Stimulated activated CD4-positive, alpha-beta T cell treated with anti-CD3 and anti-CD28 coated beads, Interleukin-15, amount 100 ng/mL, for 24 hours (primary cell): ENCODE measurements at regions not wholly inside any gene's neighbourhood (a gene's known extent, or its start where the extent isn't known, plus 50 kb on each side); places are given as distances from the start of the nearest gene placed in this dataset.
"Not testable (repeated sequence)": the region's sequence is repeated elsewhere in the genome, so short reads cannot be mapped to it uniquely, and the experiment has no call there.

ENCODE experiments used
- DNase-seq: peaks from one replicate; pipeline ENCODE4 v3.0.0-alpha.2; 2020

GRCh38 chr5:82886911-82887310 is 190.3 kb downstream of the TMEM167A start:
- no peak for DNase-seq

DNA sequence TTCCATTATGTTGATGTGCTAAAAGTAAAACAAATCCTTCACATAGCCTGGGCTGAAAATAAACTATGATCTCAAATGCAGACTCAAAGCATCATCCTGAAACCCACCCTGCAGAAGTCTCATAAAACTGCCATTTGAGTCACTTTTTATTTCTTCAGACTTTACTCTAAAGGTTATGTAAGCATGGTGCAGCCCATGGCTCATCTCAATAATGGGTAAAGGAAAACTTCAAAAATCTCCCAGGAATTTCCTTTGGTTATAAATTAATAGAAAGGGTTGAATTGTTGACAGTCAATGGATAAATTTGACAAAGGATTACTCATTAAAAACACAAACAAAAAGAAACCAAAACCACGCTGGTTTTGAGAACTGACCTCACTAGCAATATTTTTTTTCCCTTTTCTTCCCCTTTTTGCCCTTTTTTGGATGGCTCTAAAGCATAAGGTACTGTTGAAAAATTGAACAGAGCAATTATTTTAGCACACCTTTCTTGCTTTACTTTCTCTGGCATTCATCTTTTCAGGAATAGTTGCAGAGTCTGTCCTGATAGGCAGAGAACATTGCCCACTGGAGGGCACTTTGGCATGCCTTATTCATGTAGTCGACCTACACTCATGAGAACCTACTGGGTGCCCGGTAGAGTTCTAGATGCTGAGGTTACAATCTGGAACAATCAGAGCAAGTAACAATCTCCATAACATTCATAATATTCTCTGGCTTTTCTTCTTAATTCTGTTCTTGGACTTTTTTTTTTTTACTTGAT is 191.4 kb downstream of the TMEM167A start:
- no peak for DNase-seq

DNA sequence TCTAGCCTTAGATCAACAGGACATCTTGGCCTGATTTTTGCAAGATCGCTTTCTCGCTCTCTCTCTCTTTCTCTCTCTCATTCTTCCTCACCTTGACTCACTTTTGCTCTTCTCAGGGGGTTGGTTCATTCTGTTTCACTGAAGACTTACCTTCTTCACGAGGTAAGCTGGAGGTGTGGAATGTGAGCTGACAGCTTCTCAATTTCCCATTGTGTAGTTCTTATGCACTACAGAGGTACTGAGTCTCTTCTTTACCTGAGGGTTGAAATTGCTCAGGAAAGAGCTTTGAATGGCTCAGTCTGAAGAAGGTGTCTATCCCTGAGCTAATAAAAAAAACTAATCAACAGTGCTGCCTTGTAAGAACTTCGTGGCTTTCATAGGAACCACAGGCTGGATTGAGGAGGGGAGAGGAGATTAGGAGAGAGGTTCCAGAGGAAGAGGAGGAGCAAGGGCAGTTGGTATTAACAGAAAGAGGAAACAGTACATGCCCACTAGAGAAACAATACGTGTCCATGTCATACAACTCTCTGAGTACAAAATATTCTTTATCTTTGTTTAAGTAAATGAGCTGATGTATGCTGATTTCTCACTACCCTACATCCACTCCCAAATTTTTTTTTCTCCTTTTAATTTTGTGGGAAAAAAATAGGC is 192.2 kb downstream of the TMEM167A start:
- DNase-seq: no peak

DNA sequence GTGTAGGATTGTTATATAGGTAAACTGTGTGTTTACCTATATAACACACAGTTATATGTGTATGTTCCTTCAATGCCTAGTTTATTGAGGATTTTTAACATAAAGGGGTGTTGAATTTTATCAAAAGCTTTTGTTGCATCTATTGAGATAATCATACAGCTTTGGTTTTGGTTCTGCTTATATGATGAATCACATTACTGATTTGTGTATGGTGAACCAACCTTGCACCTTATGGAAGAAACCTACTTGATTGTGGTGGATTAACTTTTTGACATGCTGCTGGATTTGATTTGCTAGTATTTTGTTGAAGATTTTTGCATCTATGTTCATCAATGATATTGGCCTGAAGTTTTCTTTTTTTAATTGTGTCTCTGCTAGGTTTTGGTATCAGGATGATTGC is 194.9 kb downstream of the TMEM167A start:
- no peak for DNase-seq

DNA sequence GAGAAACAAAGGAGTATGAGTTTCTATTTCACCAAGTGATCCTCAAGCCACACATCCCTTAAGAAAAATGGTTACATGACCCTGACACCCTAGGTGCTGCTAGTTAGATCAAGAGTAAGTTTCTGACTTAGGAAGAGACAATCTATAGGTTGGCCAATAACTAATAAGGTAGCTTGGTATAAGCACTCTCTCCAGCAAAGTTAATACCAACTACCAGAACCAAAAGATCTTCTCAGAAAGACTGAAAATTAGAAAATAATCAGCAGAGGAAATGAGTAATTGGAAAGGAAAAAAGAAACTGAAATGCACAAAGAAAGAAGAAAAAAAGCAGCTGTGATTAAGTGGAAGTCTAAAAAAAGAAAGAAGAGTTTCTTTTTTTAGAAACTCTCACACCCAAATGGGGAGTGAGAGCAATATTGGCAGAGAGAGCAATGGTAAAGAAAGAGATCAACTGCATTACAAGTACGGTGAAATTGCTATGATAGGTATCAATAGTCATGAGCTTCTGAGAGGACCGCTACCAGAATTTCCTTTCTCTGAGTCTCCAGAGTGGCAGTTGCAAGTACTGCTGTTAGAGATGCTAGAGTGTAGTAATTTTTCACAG is 195.5 kb downstream of the TMEM167A start:
- DNase-seq: no peak

- DNase-seq: no peak
Measured at GRCh38 chr5:82879089-82879488, 198.1 kb downstream of the TMEM167A start.

- DNase-seq: no peak
Measured at GRCh38 chr5:82873452-82873851, 203.7 kb downstream of the TMEM167A start.

- not testable (repeated sequence) for DNase-seq
Measured at GRCh38 chr5:82872321-82873288, 204.6 kb downstream of the TMEM167A start.

GRCh38 chr5:82865625-82866024 is 211.6 kb downstream of the TMEM167A start:
- no peak for DNase-seq

DNA sequence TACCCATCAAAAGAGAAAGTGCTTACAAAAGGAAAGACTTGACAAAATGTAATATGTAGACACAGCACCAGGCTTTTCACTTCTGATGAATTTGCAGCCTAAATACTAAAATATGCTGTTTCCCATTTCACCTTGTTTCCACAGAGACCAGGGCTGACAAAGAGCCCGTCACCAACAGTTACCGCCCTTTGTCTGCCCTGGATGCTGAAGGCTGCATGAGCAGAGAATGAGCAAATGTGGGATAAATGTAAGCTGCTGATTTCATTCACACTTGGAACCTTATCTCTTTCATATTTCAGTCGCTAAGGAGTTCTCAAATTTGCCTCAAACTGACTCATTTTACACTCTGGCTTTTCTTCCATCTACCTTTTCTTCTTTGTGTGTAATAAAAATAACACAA is 213.9 kb downstream of the TMEM167A start:
- no peak for DNase-seq

DNA sequence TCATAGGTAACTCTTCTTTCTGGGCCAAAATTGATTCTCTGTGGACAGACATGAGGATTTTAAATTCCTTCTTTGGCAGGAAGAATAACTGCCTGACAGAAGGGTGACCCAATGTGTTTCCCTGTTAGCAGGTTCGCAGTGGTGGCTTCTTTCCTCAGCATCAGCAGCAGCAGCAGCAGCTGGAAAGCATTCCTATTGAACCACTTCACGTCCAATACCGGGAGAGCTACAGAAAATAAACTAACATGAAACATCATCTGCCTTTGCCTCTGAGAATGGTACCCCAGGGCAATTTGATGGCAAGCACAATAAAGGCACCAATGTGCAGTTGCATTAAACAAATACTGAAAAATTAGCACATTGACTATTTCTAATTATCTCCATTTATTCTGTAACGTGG is 214.5 kb downstream of the TMEM167A start:
- DNase-seq: no peak

- DNase-seq: no peak
Measured at GRCh38 chr5:82862261-82862660, 214.9 kb downstream of the TMEM167A start.

GRCh38 chr5:82861701-82862100 is 215.5 kb downstream of the TMEM167A start:
- DNase-seq: no peak

- DNase-seq: no peak
Measured at GRCh38 chr5:82859451-82860140, 217.6 kb downstream of the TMEM167A start.

GRCh38 chr5:82858151-82859025 is 218.8 kb downstream of the TMEM167A start:
- DNase-seq: no peak

GRCh38 chr5:82855893-82856550 is 221.2 kb downstream of the TMEM167A start:
- no peak for DNase-seq

- no peak for DNase-seq
Measured at GRCh38 chr5:82854956-82855355, 222.2 kb downstream of the TMEM167A start.

DNA sequence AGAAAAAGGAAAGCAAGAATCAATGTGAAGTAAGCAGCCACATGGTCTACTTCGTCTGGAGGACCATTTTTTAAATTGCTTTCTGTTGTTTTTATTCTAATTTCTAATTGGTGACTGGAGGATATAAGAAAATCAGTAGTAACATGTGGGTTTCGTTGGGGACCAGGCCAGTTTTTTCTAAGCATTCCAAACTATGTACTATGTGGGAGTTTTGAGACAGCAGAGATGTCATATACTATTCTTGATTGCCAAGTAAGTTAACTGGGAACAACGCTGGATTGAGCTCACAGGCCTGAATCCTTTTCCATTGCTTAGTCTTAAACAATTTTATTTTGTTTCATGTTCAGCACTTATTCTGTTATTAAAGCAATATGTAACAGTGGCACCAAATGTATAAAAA is 225.7 kb downstream of the TMEM167A start:
- no peak for DNase-seq

- no peak for DNase-seq
Measured at GRCh38 chr5:82850393-82850792, 226.8 kb downstream of the TMEM167A start.

- DNase-seq: no peak
Measured at GRCh38 chr5:82849885-82850284, 227.3 kb downstream of the TMEM167A start.

DNA sequence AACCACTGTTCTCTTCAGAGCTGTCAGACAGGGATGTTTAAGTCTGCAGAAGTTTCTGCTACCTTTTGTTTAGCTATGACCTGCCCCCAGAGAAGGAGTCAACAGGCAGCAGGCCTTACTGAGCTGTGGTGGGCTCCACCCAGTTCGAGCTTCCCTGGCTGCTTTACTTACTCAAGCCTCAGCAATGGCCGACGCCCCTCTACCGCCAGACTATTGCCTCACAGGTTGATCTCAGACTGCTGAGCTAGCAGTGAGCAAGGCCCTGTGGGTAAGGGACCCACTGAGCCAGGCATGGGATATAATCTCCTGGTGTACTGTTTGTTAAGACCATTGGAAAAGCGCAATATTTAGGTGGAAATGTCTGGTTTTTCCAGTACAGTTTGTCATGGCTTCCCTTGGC is 229.6 kb downstream of the TMEM167A start:
- no peak for DNase-seq
